SK-N-SH treated with all-trans-retinoic acid at 6 μM for 48 hours (cell line): ENCODE measurements at regions not wholly inside any gene's neighbourhood (a gene's known extent, or its start where the extent isn't known, plus 50 kb on each side); places are given as distances from the start of the nearest gene placed in this dataset.

ENCODE experiments used
- ATAC-seq: fragments of 200-7000 bp; cut with Tn5 transposase; 3 replicates; pipeline ENCODE4 v1.9.1; 2020; ENCODE audit warnings: mild to moderate bottlenecking, moderate library complexity
- ARNTL ChIP-seq: fragments of 450-650 bp; formaldehyde crosslinking; IDR thresholded peaks from 2 replicates; pipeline ENCODE4 v1.5.0; 2020; ENCODE audit warnings: low read depth, mild to moderate bottlenecking, moderate library complexity, borderline replicate concordance
- BACH2 ChIP-seq: fragments of 250-450 bp; sonication (Bioruptor Pico); IDR thresholded peaks from 2 replicates; pipeline ENCODE4 v1.9.0; 2021; ENCODE audit warnings: mild to moderate bottlenecking, borderline replicate concordance
- CSDC2 ChIP-seq: fragments of 250-450 bp; sonication (Bioruptor Pico); IDR thresholded peaks from 2 replicates; pipeline ENCODE4 v1.5.0; 2020; ENCODE audit warnings: mild to moderate bottlenecking, moderate library complexity
- CSRNP3 ChIP-seq: fragments of 250-450 bp; sonication (Bioruptor Pico); IDR thresholded peaks from 2 replicates; pipeline ENCODE4 v1.5.1; 2021; ENCODE audit warnings: mild to moderate bottlenecking, moderate library complexity
- ESRRG ChIP-seq: fragments of 250-450 bp; sonication (Bioruptor Pico); IDR thresholded peaks from 2 replicates; pipeline ENCODE4 v1.6.1; 2021; ENCODE audit warnings: mild to moderate bottlenecking
- GLIS3 ChIP-seq: fragments of 250-450 bp; sonication (Bioruptor Pico); IDR thresholded peaks from 2 replicates; pipeline ENCODE4 v1.5.0; 2020; ENCODE audit warnings: mild to moderate bottlenecking, moderate library complexity
- ISL1 ChIP-seq: fragments of 250-450 bp; sonication (Bioruptor Pico); IDR thresholded peaks from 2 replicates; pipeline ENCODE4 v2.1.2; 2022; ENCODE audit warnings: mild to moderate bottlenecking, moderate library complexity
- OSR1 ChIP-seq: fragments of 250-450 bp; sonication (Bioruptor Pico); IDR thresholded peaks from 2 replicates; pipeline ENCODE4 v1.8.0; 2022; ENCODE audit warnings: moderate library complexity, mild to moderate bottlenecking, inconsistent platforms
- PPARA ChIP-seq: fragments of 250-450 bp; sonication (Bioruptor Pico); IDR thresholded peaks from 2 replicates; pipeline ENCODE4 v1.5.0; 2020; ENCODE audit warnings: mild to moderate bottlenecking, borderline replicate concordance
- SNAI2 ChIP-seq: fragments of 250-450 bp; sonication (Bioruptor Pico); IDR thresholded peaks from 2 replicates; pipeline ENCODE4 v1.5.0; 2020; ENCODE audit warnings: mild to moderate bottlenecking, moderate library complexity
- TOX ChIP-seq: fragments of 250-450 bp; sonication (Bioruptor Pico); IDR thresholded peaks from 2 replicates; pipeline ENCODE4 v1.8.0; 2021; ENCODE audit warnings: mild to moderate bottlenecking, moderate library complexity, borderline replicate concordance
- TSHZ2 ChIP-seq: fragments of 250-450 bp; sonication (Bioruptor Pico); IDR thresholded peaks from 2 replicates; pipeline ENCODE4 v1.5.0; 2020; ENCODE audit warnings: mild to moderate bottlenecking, moderate library complexity
- ZC3H10 ChIP-seq: fragments of 250-450 bp; sonication (Bioruptor Pico); IDR thresholded peaks from 2 replicates; pipeline ENCODE4 v1.5.1; 2021; ENCODE audit warnings: mild to moderate bottlenecking, moderate library complexity
- ZFP3 ChIP-seq: fragments of 250-450 bp; sonication (Bioruptor Pico); IDR thresholded peaks from 2 replicates; pipeline ENCODE4 v1.5.0; 2020; ENCODE audit warnings: mild to moderate bottlenecking, moderate library complexity
- ZFP30 ChIP-seq: fragments of 450-650 bp; formaldehyde crosslinking; IDR thresholded peaks from 2 replicates; pipeline ENCODE4 v1.5.0; 2022; ENCODE audit warnings: mild to moderate bottlenecking, moderate library complexity
- ZNF565 ChIP-seq: fragments of 450-650 bp; formaldehyde crosslinking; conservative IDR thresholded peaks from 2 replicates; pipeline ENCODE4 v1.5.0; 2020; ENCODE audit warnings: low read depth, mild to moderate bottlenecking, moderate library complexity
- ZNF70 ChIP-seq: fragments of 450-650 bp; formaldehyde crosslinking; IDR thresholded peaks from 2 replicates; pipeline ENCODE4 v1.5.0; 2020; ENCODE audit warnings: mild to moderate bottlenecking, moderate library complexity
- ZNF8 ChIP-seq: fragments of 450-650 bp; formaldehyde crosslinking; IDR thresholded peaks from 2 replicates; pipeline ENCODE4 v1.5.0; 2020; ENCODE audit warnings: mild to moderate bottlenecking, moderate library complexity
- TF ChIP-seq, protein P1 (sequence below): fragments of 250-450 bp; sonication (Bioruptor Pico); IDR thresholded peaks from 2 replicates; pipeline ENCODE4 v1.8.0; 2021; ENCODE audit warnings: low read depth, mild to moderate bottlenecking, moderate library complexity, borderline replicate concordance
- TF ChIP-seq, protein P2 (sequence below): fragments of 250-450 bp; sonication (Bioruptor Pico); IDR thresholded peaks from 2 replicates; pipeline ENCODE4 v1.5.1; 2020; ENCODE audit warnings: low read depth, mild to moderate bottlenecking, moderate library complexity
- TF ChIP-seq, protein P3 (sequence below): fragments of 250-450 bp; sonication (Bioruptor Pico); IDR thresholded peaks from 2 replicates; pipeline ENCODE4 v1.8.0; 2020; ENCODE audit warnings: mild to moderate bottlenecking, moderate library complexity, borderline replicate concordance

- ATAC-seq = no peak
- TF ChIP-seq ISL1 (CRISPR knock-in tag) (no peak), ZNF565 (CRISPR knock-in tag) (no peak), OSR1 (CRISPR knock-in tag) (no peak), BACH2 (CRISPR knock-in tag) (no peak), ZNF70 (CRISPR knock-in tag) (no peak), ARNTL (no peak), CSDC2 (CRISPR knock-in tag) (no peak), ZC3H10 (CRISPR knock-in tag) (no peak), ESRRG (CRISPR knock-in tag) (no peak), ZNF8 (CRISPR knock-in tag) (no peak), TOX (no peak), SNAI2 (CRISPR knock-in tag) (no peak), PPARA (no peak), TSHZ2 (CRISPR knock-in tag) (no peak), ZFP3 (CRISPR knock-in tag) (no peak), GLIS3 (CRISPR knock-in tag) (no peak), ZFP30 (no peak)
- TF ChIP-seq, protein P1, sequence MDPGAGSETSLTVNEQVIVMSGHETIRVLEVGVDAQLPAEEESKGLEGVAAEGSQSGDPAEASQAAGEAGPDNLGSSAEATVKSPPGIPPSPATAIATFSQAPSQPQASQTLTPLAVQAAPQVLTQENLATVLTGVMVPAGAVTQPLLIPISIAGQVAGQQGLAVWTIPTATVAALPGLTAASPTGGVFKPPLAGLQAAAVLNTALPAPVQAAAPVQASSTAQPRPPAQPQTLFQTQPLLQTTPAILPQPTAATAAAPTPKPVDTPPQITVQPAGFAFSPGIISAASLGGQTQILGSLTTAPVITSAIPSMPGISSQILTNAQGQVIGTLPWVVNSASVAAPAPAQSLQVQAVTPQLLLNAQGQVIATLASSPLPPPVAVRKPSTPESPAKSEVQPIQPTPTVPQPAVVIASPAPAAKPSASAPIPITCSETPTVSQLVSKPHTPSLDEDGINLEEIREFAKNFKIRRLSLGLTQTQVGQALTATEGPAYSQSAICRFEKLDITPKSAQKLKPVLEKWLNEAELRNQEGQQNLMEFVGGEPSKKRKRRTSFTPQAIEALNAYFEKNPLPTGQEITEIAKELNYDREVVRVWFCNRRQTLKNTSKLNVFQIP (CRISPR knock-in tag) = no peak
- TF ChIP-seq, protein P2, sequence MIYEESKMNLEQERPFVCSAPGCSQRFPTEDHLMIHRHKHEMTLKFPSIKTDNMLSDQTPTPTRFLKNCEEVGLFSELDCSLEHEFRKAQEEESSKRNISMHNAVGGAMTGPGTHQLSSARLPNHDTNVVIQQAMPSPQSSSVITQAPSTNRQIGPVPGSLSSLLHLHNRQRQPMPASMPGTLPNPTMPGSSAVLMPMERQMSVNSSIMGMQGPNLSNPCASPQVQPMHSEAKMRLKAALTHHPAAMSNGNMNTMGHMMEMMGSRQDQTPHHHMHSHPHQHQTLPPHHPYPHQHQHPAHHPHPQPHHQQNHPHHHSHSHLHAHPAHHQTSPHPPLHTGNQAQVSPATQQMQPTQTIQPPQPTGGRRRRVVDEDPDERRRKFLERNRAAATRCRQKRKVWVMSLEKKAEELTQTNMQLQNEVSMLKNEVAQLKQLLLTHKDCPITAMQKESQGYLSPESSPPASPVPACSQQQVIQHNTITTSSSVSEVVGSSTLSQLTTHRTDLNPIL = no peak
Observed at GRCh38 chr1:71166178-71167173, 85.6 kb upstream of the ZRANB2 start.

DNA sequence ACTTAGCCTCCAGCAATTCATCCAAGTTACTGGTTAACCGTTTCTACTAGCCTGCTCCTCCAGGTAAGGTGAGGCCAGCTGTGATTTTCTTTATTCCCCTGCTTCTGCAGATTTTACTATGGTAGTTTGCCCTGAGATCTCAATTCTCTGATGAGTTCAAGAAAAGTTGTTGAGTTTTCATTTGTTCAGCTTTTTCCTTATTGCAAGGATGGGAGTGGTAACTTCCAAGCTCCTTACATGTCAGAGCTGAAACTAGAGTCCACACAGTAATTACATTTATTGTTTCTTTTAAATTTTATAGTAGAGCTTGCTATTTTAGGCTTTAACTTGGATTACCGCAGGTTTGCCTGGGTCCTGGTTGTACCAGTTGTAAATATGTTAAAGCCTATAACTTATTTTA is 76.9 kb upstream of the ZRANB2 start:
- ATAC-seq = no peak

DNA sequence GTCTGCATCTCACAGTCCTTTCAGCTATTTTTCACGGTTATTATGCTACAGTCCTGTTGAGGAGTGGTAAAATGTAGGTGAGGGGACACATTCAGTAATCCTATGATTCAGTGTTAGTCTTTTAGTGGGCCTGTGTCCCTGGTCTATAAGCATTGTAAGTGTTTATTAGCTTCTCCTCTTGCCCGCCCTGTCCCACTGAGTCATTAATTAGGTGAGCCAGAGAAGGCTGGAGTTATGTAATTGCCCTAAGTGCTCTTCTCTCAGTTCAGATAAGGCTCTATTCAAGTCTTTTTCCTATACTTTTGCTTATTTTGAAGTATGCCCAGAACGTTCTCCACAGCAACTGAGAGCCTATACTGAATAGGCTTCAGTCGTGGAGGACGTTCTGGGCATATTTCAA is 76.3 kb upstream of the ZRANB2 start:
- ATAC-seq = no peak
- TF ChIP-seq CSDC2 (CRISPR knock-in tag) (no peak), ZNF8 (CRISPR knock-in tag) (no peak), TOX (no peak), OSR1 (CRISPR knock-in tag) (no peak), GLIS3 (CRISPR knock-in tag) (no peak), CSRNP3 (CRISPR knock-in tag) (no peak)
- TF ChIP-seq, protein P1 (CRISPR knock-in tag) = no peak
- TF ChIP-seq, protein P3, sequence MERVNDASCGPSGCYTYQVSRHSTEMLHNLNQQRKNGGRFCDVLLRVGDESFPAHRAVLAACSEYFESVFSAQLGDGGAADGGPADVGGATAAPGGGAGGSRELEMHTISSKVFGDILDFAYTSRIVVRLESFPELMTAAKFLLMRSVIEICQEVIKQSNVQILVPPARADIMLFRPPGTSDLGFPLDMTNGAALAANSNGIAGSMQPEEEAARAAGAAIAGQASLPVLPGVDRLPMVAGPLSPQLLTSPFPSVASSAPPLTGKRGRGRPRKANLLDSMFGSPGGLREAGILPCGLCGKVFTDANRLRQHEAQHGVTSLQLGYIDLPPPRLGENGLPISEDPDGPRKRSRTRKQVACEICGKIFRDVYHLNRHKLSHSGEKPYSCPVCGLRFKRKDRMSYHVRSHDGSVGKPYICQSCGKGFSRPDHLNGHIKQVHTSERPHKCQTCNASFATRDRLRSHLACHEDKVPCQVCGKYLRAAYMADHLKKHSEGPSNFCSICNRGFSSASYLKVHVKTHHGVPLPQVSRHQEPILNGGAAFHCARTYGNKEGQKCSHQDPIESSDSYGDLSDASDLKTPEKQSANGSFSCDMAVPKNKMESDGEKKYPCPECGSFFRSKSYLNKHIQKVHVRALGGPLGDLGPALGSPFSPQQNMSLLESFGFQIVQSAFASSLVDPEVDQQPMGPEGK = no peak

More for the DNA sequence above, 76.9 kb upstream of the ZRANB2 start:
- no peak for TF ChIP-seq ZNF565 (CRISPR knock-in tag)
- TF ChIP-seq OSR1 (CRISPR knock-in tag) = no peak
- TF ChIP-seq, protein P3 = no peak
- no peak for TF ChIP-seq GLIS3 (CRISPR knock-in tag)
- TF ChIP-seq, all 23 proteins: peak for 0
